Liver (tissue), 3 donors: ENCODE measurements at regions not wholly inside any gene's neighbourhood (a gene's known extent, or its start where the extent isn't known, plus 50 kb on each side); places are given as distances from the start of the nearest gene placed in this dataset.

Experiments used
- EGR1 ChIP-seq, 2 donors: IDR thresholded peaks; 2 replicates each; pipeline ENCODE4 v1.6.1; 2016 to 2018; ENCODE audit warnings: antibody characterized with exemption in 2 of 2, low read depth in 2 of 2
- FOXA1 ChIP-seq: IDR thresholded peaks from 2 replicates; pipeline ENCODE4 v1.6.1; 2016; ENCODE audit warnings: antibody characterized with exemption
- GABPA ChIP-seq, 2 donors: IDR thresholded peaks in 1 of 2; conservative IDR thresholded peaks in 1 of 2; 2 replicates each; pipeline ENCODE4 v1.6.1; 2016; ENCODE audit warnings: antibody characterized with exemption in 2 of 2, mild to moderate bottlenecking in 1 of 2, moderate library complexity in 1 of 2
- HNF4G ChIP-seq: IDR thresholded peaks from 2 replicates; pipeline ENCODE4 v1.6.1; 2016; ENCODE audit warnings: antibody characterized with exemption
- JUND ChIP-seq, 2 donors: IDR thresholded peaks; 2 replicates each; pipeline ENCODE4 v1.6.1; 2016; ENCODE audit warnings: antibody characterized with exemption in 2 of 2
- NR2F2 ChIP-seq: IDR thresholded peaks from 2 replicates; pipeline ENCODE4 v1.6.1; 2016; ENCODE audit warnings: antibody characterized with exemption
- RXRA ChIP-seq, 2 donors: IDR thresholded peaks; 2 replicates each; pipeline ENCODE4 v1.6.1; 2017 to 2018; ENCODE audit warnings: antibody characterized with exemption in 2 of 2, mild to moderate bottlenecking in 1 of 2
- SP1 ChIP-seq: IDR thresholded peaks from 2 replicates; pipeline ENCODE4 v1.6.1; 2018; ENCODE audit warnings: antibody characterized with exemption, mild to moderate bottlenecking
- TAF1 ChIP-seq: conservative IDR thresholded peaks from 2 replicates; pipeline ENCODE4 v1.6.1; 2016; ENCODE audit warnings: antibody characterized with exemption, mild to moderate bottlenecking
- YY1 ChIP-seq: IDR thresholded peaks from 2 replicates; pipeline ENCODE4 v1.6.1; 2016; ENCODE audit warnings: antibody characterized with exemption, mild to moderate bottlenecking
- TF ChIP-seq, protein P1 (sequence below): fragments of 150-350 bp; IDR thresholded peaks from 2 replicates; pipeline ENCODE4 v1.5.1; 2017; ENCODE audit warnings: improper control_type of control experiment, low read depth, low read length; ENCODE audit not compliant: missing input control
- TF ChIP-seq, protein P2 (sequence below): IDR thresholded peaks from 2 replicates; pipeline ENCODE4 v1.6.1; 2016; ENCODE audit warnings: antibody characterized with exemption, mild to moderate bottlenecking
- TF ChIP-seq, protein P3 (sequence below): IDR thresholded peaks from 2 replicates; pipeline ENCODE4 v1.6.1; 2016; ENCODE audit warnings: antibody characterized with exemption
- TF ChIP-seq, protein P4 (sequence below): IDR thresholded peaks from 2 replicates; pipeline ENCODE4 v1.6.1; 2016; ENCODE audit warnings: antibody characterized with exemption
- donor health status: healthy.
- donor health status: healthy.

DNA sequence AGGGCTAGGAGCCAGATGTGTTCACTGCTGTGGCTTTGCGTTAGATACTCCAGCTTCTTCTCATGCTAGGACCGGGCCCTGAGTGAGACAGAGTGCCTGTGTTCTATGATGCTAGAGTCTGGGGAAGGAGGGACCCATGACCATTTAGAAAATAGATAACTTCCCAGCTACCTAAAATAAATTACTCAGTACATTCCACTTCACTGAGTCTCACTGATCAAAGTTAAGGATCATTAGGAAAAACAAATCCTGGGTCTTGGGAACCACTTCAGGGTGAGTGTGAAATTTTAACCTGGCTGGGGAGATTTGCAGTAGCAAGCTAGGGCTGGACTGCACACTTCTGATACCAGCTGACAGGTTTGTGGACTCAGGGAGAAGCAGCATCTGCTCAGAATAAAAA is 138.1 kb downstream of the EMX2 start:
- TF ChIP-seq, protein P1, sequence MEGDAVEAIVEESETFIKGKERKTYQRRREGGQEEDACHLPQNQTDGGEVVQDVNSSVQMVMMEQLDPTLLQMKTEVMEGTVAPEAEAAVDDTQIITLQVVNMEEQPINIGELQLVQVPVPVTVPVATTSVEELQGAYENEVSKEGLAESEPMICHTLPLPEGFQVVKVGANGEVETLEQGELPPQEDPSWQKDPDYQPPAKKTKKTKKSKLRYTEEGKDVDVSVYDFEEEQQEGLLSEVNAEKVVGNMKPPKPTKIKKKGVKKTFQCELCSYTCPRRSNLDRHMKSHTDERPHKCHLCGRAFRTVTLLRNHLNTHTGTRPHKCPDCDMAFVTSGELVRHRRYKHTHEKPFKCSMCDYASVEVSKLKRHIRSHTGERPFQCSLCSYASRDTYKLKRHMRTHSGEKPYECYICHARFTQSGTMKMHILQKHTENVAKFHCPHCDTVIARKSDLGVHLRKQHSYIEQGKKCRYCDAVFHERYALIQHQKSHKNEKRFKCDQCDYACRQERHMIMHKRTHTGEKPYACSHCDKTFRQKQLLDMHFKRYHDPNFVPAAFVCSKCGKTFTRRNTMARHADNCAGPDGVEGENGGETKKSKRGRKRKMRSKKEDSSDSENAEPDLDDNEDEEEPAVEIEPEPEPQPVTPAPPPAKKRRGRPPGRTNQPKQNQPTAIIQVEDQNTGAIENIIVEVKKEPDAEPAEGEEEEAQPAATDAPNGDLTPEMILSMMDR, result no peak
- TF ChIP-seq HNF4G (no peak), TAF1 (no peak), RXRA (IDR thresholded peaks at IDR 0.05) (no peak), EGR1 (IDR thresholded peaks at IDR 0.05; ENCODE audit: low read depth in 2 of 2) (no peak), YY1 (no peak), SP1 (no peak), JUND (IDR thresholded peaks at IDR 0.05) (no peak), NR2F2 (no peak), FOXA1 (no peak), GABPA (IDR thresholded peaks at IDR 0.05 in 1 of 2, conservative IDR thresholded peaks at IDR 0.05 in 1 of 2) (no peak)
- TF ChIP-seq, protein P2, sequence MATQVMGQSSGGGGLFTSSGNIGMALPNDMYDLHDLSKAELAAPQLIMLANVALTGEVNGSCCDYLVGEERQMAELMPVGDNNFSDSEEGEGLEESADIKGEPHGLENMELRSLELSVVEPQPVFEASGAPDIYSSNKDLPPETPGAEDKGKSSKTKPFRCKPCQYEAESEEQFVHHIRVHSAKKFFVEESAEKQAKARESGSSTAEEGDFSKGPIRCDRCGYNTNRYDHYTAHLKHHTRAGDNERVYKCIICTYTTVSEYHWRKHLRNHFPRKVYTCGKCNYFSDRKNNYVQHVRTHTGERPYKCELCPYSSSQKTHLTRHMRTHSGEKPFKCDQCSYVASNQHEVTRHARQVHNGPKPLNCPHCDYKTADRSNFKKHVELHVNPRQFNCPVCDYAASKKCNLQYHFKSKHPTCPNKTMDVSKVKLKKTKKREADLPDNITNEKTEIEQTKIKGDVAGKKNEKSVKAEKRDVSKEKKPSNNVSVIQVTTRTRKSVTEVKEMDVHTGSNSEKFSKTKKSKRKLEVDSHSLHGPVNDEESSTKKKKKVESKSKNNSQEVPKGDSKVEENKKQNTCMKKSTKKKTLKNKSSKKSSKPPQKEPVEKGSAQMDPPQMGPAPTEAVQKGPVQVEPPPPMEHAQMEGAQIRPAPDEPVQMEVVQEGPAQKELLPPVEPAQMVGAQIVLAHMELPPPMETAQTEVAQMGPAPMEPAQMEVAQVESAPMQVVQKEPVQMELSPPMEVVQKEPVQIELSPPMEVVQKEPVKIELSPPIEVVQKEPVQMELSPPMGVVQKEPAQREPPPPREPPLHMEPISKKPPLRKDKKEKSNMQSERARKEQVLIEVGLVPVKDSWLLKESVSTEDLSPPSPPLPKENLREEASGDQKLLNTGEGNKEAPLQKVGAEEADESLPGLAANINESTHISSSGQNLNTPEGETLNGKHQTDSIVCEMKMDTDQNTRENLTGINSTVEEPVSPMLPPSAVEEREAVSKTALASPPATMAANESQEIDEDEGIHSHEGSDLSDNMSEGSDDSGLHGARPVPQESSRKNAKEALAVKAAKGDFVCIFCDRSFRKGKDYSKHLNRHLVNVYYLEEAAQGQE, result no peak
- TF ChIP-seq, protein P3, sequence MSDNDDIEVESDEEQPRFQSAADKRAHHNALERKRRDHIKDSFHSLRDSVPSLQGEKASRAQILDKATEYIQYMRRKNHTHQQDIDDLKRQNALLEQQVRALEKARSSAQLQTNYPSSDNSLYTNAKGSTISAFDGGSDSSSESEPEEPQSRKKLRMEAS, result no peak
- TF ChIP-seq, protein P4, sequence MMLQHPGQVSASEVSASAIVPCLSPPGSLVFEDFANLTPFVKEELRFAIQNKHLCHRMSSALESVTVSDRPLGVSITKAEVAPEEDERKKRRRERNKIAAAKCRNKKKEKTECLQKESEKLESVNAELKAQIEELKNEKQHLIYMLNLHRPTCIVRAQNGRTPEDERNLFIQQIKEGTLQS, result no peak
